OCI-LY1 (cell line): ENCODE measurements at regions not wholly inside any gene's neighbourhood (a gene's known extent, or its start where the extent isn't known, plus 50 kb on each side); places are given as distances from the start of the nearest gene placed in this dataset.

Source experiments
- CTCF ChIP-seq: fragments of 200-600 bp; sonication (generic), shearing (Covaris generic); IDR thresholded peaks from 2 replicates; pipeline ENCODE4 v1.5.1; 2017; ENCODE audit warnings: mild to moderate bottlenecking, antibody characterized with exemption, low read length, moderate library complexity, mixed read lengths
- EZH2 ChIP-seq: fragments of 200-600 bp; sonication (generic), shearing (Covaris generic); IDR thresholded peaks from 2 replicates; pipeline ENCODE4 v1.8.0; 2017; ENCODE audit warnings: borderline replicate concordance, mixed run types, mild to moderate bottlenecking, antibody characterized with exemption, low read length, moderate library complexity, mixed read lengths

GRCh38 chr12:62191491-62192179 is 68.6 kb upstream of the USP15 start:
- no peak for TF ChIP-seq CTCF
- TF ChIP-seq EZH2: no peak
